GM23248 (cell line): ENCODE measurements at regions not wholly inside any gene's neighbourhood (a gene's known extent, or its start where the extent isn't known, plus 50 kb on each side); places are given as distances from the start of the nearest gene placed in this dataset.

Source experiments
- EZH2 ChIP-seq: fragments of 200-600 bp; sonication (generic); IDR thresholded peaks from 2 replicates; pipeline ENCODE4 v1.6.1; 2018; ENCODE audit warnings: antibody characterized with exemption, mild to moderate bottlenecking; ENCODE audit not compliant: insufficient read depth, poor library complexity, severe bottlenecking
- EZH2phosphoT487 ChIP-seq: fragments of 200-600 bp; sonication (generic); IDR thresholded peaks from 2 replicates; pipeline ENCODE4 v1.6.1; 2018; ENCODE audit warnings: antibody characterized with exemption, moderate library complexity, mild to moderate bottlenecking, low read depth; ENCODE audit not compliant: insufficient read depth

- TF ChIP-seq EZH2 (no peak), EZH2phosphoT487 (no peak)
Observed at GRCh38 chr11:95352733-95353346, 121.8 kb upstream of the SESN3 start.
